GM23248 (cell line): ENCODE measurements at regions not wholly inside any gene's neighbourhood (a gene's known extent, or its start where the extent isn't known, plus 50 kb on each side); places are given as distances from the start of the nearest gene placed in this dataset.

Experiments
- EZH2 ChIP-seq: fragments of 200-600 bp; sonication (generic); IDR thresholded peaks from 2 replicates; pipeline ENCODE4 v1.6.1; 2018; ENCODE audit warnings: antibody characterized with exemption, mild to moderate bottlenecking; ENCODE audit not compliant: insufficient read depth, poor library complexity, severe bottlenecking
- EZH2phosphoT487 ChIP-seq: fragments of 200-600 bp; sonication (generic); IDR thresholded peaks from 2 replicates; pipeline ENCODE4 v1.6.1; 2018; ENCODE audit warnings: antibody characterized with exemption, moderate library complexity, mild to moderate bottlenecking, low read depth; ENCODE audit not compliant: insufficient read depth

DNA sequence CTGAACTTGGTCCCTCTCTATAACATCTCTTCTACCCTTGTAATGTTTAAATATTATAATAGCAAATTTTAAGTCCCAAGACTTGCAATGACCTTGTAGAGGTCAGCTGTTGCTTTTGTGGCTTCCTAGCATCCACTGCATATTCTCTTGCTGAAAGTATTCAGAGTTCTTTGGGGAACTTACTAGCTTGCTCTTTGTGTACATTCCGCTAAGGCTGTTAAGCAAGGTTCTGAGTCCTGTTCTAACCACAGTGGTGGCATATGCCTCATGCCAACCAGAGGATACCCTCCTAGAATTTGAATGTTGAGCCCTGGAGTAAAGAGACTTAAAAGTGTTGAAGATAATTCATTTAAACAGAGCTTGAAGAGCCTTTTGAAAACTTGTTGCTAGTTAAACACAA lies 570.9 kb downstream of the TLE1 start:
- TF ChIP-seq EZH2 (no peak), EZH2phosphoT487 (no peak)
